Upper lobe of right lung (tissue), 1 donor: ENCODE measurements at regions not wholly inside any gene's neighbourhood (a gene's known extent, or its start where the extent isn't known, plus 50 kb on each side); places are given as distances from the start of the nearest gene placed in this dataset.
A peak's percentile ranks its signal among the peaks of the same experiment; 100 is the strongest.

Source experiments
- ATAC-seq: fragments of 200-7000 bp; cut with Tn5 transposase; one replicate; pipeline ENCODE4 v1.9.1; 2020; ENCODE audit warnings: mild to moderate bottlenecking, moderate library complexity
- DNase-seq: peaks from one replicate; pipeline ENCODE4 v3.0.0-alpha.2; 2020
- H3K27ac ChIP-seq: fragments of 200-600 bp; one replicate; pipeline ENCODE4 v1.8.0; 2022
- H3K27me3 ChIP-seq: fragments of 200-600 bp; one replicate; pipeline ENCODE4 v1.8.0; 2022; ENCODE audit warnings: mild to moderate bottlenecking
- H3K36me3 ChIP-seq: fragments of 200-600 bp; one replicate; pipeline ENCODE4 v1.8.0; 2022
- H3K4me1 ChIP-seq: fragments of 200-600 bp; one replicate; pipeline ENCODE4 v1.8.0; 2022
- H3K4me3 ChIP-seq: fragments of 200-600 bp; one replicate; pipeline ENCODE4 v1.8.0; 2022; ENCODE audit warnings: mild to moderate bottlenecking
- H3K9me3 ChIP-seq: fragments of 200-600 bp; one replicate; pipeline ENCODE4 v1.8.0; 2022
- intact Hi-C: fragments of 100-400 bp; cut with DNase I; formaldehyde crosslinking; loops from one replicate; pipeline ENCODE4 v1.11.0; 2022
- TF ChIP-seq, protein P1 (sequence below): fragments of 200-600 bp; IDR thresholded peaks from one replicate; pipeline ENCODE4 v1.8.0; 2022; ENCODE audit warnings: antibody characterized with exemption
- donor health status: DM: no; HTN: yes; CAD: no; lungs with severe emphysema.

GRCh38 chr15:60087561-60087960 is 83.5 kb downstream of the FOXB1 start:
- TF ChIP-seq, protein P1, sequence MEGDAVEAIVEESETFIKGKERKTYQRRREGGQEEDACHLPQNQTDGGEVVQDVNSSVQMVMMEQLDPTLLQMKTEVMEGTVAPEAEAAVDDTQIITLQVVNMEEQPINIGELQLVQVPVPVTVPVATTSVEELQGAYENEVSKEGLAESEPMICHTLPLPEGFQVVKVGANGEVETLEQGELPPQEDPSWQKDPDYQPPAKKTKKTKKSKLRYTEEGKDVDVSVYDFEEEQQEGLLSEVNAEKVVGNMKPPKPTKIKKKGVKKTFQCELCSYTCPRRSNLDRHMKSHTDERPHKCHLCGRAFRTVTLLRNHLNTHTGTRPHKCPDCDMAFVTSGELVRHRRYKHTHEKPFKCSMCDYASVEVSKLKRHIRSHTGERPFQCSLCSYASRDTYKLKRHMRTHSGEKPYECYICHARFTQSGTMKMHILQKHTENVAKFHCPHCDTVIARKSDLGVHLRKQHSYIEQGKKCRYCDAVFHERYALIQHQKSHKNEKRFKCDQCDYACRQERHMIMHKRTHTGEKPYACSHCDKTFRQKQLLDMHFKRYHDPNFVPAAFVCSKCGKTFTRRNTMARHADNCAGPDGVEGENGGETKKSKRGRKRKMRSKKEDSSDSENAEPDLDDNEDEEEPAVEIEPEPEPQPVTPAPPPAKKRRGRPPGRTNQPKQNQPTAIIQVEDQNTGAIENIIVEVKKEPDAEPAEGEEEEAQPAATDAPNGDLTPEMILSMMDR = no peak
- no peak for ATAC-seq
- H3K4me3 ChIP-seq = no peak overlapping the region
- peaks cover 5% of the 10 kb centered on the region for H3K4me1 ChIP-seq
- H3K27ac ChIP-seq = no peak overlapping the region
- H3K27me3 ChIP-seq = no peaks in the 10 kb centered on the region
- no peak for DNase-seq
- intact Hi-C loops = no loop called here
- H3K36me3 ChIP-seq = no peaks in the 10 kb centered on the region
- no peaks in the 10 kb centered on the region for H3K9me3 ChIP-seq

DNA sequence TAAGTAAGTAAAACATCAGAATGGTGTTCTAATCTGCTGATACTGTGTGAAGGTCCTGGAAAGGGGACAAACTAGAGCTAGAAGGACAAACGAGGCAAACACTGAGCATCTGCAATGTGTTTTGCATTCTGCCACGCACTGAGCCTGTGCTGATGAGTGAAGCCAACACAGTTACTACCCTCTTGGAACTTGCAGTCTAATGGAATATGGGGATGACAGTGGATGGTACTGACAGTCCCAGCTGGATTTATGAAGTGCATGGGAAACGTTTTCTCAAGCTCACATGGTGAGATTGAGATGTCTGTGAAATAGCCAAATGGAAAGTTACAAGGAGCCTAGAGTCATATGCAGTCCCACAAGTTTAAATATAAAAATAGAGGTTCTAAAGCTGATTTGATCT is 86.6 kb downstream of the FOXB1 start:
- TF ChIP-seq, protein P1 = no peak
- DNase-seq (no peak), ATAC-seq (no peak)
- intact Hi-C loops = no loop called here
- Histone ChIP-seq H3K36me3 (no peaks in the 10 kb centered on the region), H3K9me3 (no peaks in the 10 kb centered on the region), H3K4me1 (peaks cover 5% of the 10 kb centered on the region), H3K27me3 (no peaks in the 10 kb centered on the region), H3K27ac (peak overlapping the region; percentile 38), H3K4me3 (no peak overlapping the region)

DNA sequence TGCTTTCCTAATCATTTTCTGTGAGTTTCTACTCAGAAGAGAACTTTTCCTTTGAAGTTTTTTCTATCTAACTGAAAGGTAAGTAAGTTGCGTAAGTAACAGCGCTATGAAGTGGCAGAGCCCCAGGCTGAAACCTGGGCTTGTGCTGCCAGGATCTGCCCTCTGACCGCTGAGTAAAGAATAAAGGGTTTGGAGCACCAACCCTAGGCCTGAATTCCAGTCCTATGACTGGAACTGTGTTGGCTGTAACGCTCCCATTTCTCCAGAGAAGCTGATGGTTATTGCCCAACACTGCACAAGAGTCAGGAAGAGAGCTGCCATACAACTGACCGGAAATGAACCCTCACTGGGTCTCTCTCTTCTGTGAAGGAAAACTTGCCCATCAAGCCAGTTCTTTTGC is 87.0 kb downstream of the FOXB1 start:
- DNase-seq (peak; percentile 75), ATAC-seq (peak; percentile 97)
- intact Hi-C loops = no loop called here
- H3K27ac ChIP-seq = peak overlapping the region; percentile 38
- no peaks in the 10 kb centered on the region for H3K27me3 ChIP-seq
- TF ChIP-seq, protein P1 = no peak
- peaks cover 5% of the 10 kb centered on the region for H3K4me1 ChIP-seq
- H3K9me3 ChIP-seq = no peaks in the 10 kb centered on the region
- H3K4me3 ChIP-seq = no peak overlapping the region
- no peaks in the 10 kb centered on the region for H3K36me3 ChIP-seq

DNA sequence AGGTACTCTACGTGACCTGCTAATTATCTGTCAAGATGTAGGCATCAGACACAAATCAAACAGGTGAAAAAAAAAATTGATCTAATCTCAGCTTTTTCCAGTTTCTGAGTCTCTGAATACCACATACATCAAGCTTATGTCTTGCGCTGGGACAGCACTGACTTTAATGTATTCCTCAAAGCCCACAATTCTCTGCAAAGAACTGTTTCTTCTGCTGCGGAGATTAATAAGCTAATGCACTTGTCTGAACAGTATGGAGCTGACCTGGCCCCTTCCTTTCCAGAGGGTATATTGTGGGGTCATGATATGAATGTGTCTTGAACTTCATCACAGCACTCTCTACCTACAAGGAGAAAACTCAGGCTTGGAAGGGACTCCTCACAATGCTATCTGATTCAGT is 87.8 kb downstream of the FOXB1 start:
- no peak for DNase-seq
- intact Hi-C loops = no loop called here
- TF ChIP-seq, protein P1 = no peak

DNA sequence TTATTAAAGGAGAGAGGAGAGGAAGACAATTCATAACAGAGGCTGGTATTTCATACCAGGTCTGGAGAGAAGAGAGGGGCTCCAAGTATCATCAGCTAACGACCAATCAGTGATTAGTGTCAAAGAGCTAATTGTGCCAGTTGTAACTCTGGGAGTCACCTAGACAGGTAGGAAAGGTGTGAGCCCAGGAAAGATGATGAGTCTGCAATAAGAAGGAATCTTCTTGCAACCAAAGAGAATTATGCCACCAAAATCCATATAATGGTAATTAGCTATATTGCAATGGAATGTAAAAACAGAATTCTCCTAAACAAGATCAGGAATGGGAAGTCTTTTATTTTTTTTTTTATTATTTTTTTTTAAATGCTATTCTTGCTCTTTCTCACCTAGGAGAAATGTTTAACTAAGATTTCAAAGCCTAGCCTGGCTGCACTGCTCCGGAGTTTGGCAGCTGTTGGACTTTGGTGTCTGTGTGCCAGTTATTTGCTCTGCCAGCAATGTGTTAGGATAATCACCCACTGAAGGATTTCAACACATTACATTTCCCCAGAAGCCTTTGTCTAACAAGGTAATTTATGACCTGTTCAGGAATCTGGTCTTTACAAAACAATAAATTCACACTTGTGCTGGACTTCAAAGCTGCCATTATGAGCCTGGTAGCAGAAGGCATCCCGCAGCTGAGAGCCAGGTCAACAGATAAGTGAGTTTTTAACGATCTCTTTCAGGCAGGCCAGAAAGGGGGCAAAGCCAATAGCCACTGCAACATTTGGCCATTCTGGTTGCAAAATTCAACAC is 89.4 kb downstream of the FOXB1 start:
- DNase-seq (no peak), ATAC-seq (no peak)
- Histone ChIP-seq H3K27me3 (no peaks in the 10 kb centered on the region), H3K4me3 (no peak overlapping the region), H3K9me3 (no peaks in the 10 kb centered on the region), H3K27ac (no peak overlapping the region), H3K36me3 (no peaks in the 10 kb centered on the region), H3K4me1 (peaks cover 5% of the 10 kb centered on the region)
- intact Hi-C loops = no loop called here
- TF ChIP-seq, protein P1 = no peak

More for the DNA sequence above, 87.8 kb downstream of the FOXB1 start:
- Histone ChIP-seq H3K27me3 (no peaks in the 10 kb centered on the region), H3K4me1 (peaks cover 5% of the 10 kb centered on the region), H3K36me3 (no peaks in the 10 kb centered on the region), H3K4me3 (no peak overlapping the region), H3K27ac (no peak overlapping the region), H3K9me3 (no peaks in the 10 kb centered on the region)
- ATAC-seq = no peak
